Right lobe of liver (tissue), 6 donors: ENCODE measurements at regions not wholly inside any gene's neighbourhood (a gene's known extent, or its start where the extent isn't known, plus 50 kb on each side); places are given as distances from the start of the nearest gene placed in this dataset.

Source experiments
- ATAC-seq, 4 donors: fragments of 200-7000 bp; cut with Tn5 transposase; one replicate each; pipeline ENCODE4 v1.9.1; 2020; ENCODE audit warnings: mild to moderate bottlenecking in 4 of 4, moderate library complexity in 4 of 4
- DNase-seq, 3 donors: peaks; one replicate each; pipeline ENCODE4 v3.0.0-alpha.2; 2020
- H3K27ac ChIP-seq, 3 donors: fragments of 200-600 bp; one replicate each; pipeline ENCODE4 v1.8.0; 2022
- H3K27me3 ChIP-seq, 2 donors: fragments of 200-600 bp; one replicate each; pipeline ENCODE4 v1.8.0; 2022
- H3K36me3 ChIP-seq, 4 donors: fragments of 200-600 bp; sonication (generic) in 1 of 4; one replicate each; pipeline versions ENCODE4 v1.5.1 to v1.8.0; 2017 to 2022; ENCODE audit warnings: control low read depth in 1 of 4
- H3K4me1 ChIP-seq, 4 donors: fragments of 200-600 bp; sonication (generic) in 1 of 4; one replicate each; pipeline versions ENCODE4 v1.5.1 to v1.8.0; 2017 to 2022; ENCODE audit warnings: control low read depth in 1 of 4
- H3K4me3 ChIP-seq, 3 donors: fragments of 200-600 bp; one replicate each; pipeline ENCODE4 v1.8.0; 2022
- H3K9me3 ChIP-seq, 4 donors: fragments of 200-600 bp; sonication (generic) in 1 of 4; one replicate each; pipeline versions ENCODE4 v1.5.1 to v1.8.0; 2017 to 2022; ENCODE audit warnings: control low read depth in 1 of 4
- CTCF ChIP-seq, 4 donors: fragments of 200-600 bp in 3 of 4; fragments of 450-650 bp in 1 of 4; IDR thresholded peaks; one replicate each; pipeline versions ENCODE4 v1.5.1 to v1.8.0; 2016 to 2022; ENCODE audit warnings: antibody characterized with exemption in 4 of 4, mild to moderate bottlenecking in 2 of 4
- POLR2A ChIP-seq: fragments of 450-650 bp; IDR thresholded peaks from one replicate; pipeline ENCODE4 v1.6.1; 2017; ENCODE audit warnings: antibody characterized with exemption, mild to moderate bottlenecking
- WGBS: methylation state at CpG from one replicate; pipeline ENCODE4 v1.1.6; 2018; ENCODE audit warnings: low coverage, low lambda C conversion rate; ENCODE audit not compliant: insufficient coverage; ENCODE audit errors: missing lambda C conversion rate; 5-methylcytosine and 5-hydroxymethylcytosine counted together
- intact Hi-C, 2 donors: fragments of 100-400 bp; cut with DNase I; formaldehyde crosslinking; loops; one replicate each; pipeline versions ENCODE4 v1.11.2 to v1.14.1; 2022
- donor health status: DM: no; HTN: yes; CAD: no.
- donor health status: DM: no; HTN: no; CAD: no.
- donor health status: DM: no; HTN: no; CAD: no.
- donor health status: DM: no; HTN: yes; CAD: no.
- donor health status: DM: no; HTN: yes; CAD: no.

GRCh38 chr13:72562686-72563085 lies 164.7 kb downstream of the MZT1 start:
- DNase-seq, result no peak
- no peak overlapping the region for H3K4me3 ChIP-seq
- H3K9me3 ChIP-seq, result no peaks in the 10 kb centered on the region
- H3K36me3 ChIP-seq, result no peaks in the 10 kb centered on the region
- TF ChIP-seq POLR2A (no peak), CTCF (IDR thresholded peaks at IDR 0.05) (no peak)
- H3K4me1 ChIP-seq, result no peaks in the 10 kb centered on the region
- no peak for ATAC-seq
- H3K27ac ChIP-seq, result no peak overlapping the region
- H3K27me3 ChIP-seq, result no peaks in the 10 kb centered on the region
- intact Hi-C loops, result no loop called here
- WGBS, result 68% methylated on average over 2 of the region's 2 CpGs

- Histone ChIP-seq H3K27ac (no peak overlapping the region), H3K4me1 (no peaks in the 10 kb centered on the region), H3K9me3 (no peaks in the 10 kb centered on the region), H3K4me3 (no peak overlapping the region), H3K27me3 (no peaks in the 10 kb centered on the region), H3K36me3 (no peaks in the 10 kb centered on the region)
- ATAC-seq, result peak; percentile 69 to 97 (median 86)
- TF ChIP-seq CTCF (IDR thresholded peaks at IDR 0.05), result no peak
- TF ChIP-seq POLR2A, result no peak
- WGBS, result 27% methylated on average over 2 of the region's 2 CpGs
- intact Hi-C loops, result no loop called here
- peak in 1 of 3 donors; percentile 45 for DNase-seq
Observed at GRCh38 chr13:72561791-72562190, 165.6 kb downstream of the MZT1 start.

GRCh38 chr13:72559716-72560115 lies 167.7 kb downstream of the MZT1 start:
- no peak overlapping the region for H3K4me3 ChIP-seq
- DNase-seq, result no peak
- no peaks in the 10 kb centered on the region for H3K36me3 ChIP-seq
- no peak for TF ChIP-seq CTCF (IDR thresholded peaks at IDR 0.05)
- no peak for TF ChIP-seq POLR2A
- 86% methylated on average over 2 of the region's 2 CpGs for WGBS
- no peaks in the 10 kb centered on the region for H3K27me3 ChIP-seq
- H3K27ac ChIP-seq, result no peak overlapping the region
- no peak for ATAC-seq
- H3K4me1 ChIP-seq, result no peaks in the 10 kb centered on the region
- no peaks in the 10 kb centered on the region for H3K9me3 ChIP-seq
- intact Hi-C loops, result no loop called here

GRCh38 chr13:72556945-72557344 lies 170.5 kb downstream of the MZT1 start:
- Histone ChIP-seq H3K36me3 (no peaks in the 10 kb centered on the region), H3K9me3 (no peaks in the 10 kb centered on the region), H3K4me1 (no peaks in the 10 kb centered on the region), H3K27ac (no peak overlapping the region), H3K4me3 (no peak overlapping the region), H3K27me3 (no peaks in the 10 kb centered on the region)
- ATAC-seq (no peak), DNase-seq (no peak)
- WGBS, result 73% methylated on average over 1 of the region's 1 CpG
- intact Hi-C loops, result no loop called here
- TF ChIP-seq CTCF (IDR thresholded peaks at IDR 0.05) (no peak), POLR2A (no peak)

GRCh38 chr13:72555601-72556000 lies 171.8 kb downstream of the MZT1 start:
- Histone ChIP-seq H3K27ac (no peak overlapping the region), H3K4me3 (no peak overlapping the region), H3K9me3 (no peaks in the 10 kb centered on the region), H3K36me3 (no peaks in the 10 kb centered on the region), H3K27me3 (no peaks in the 10 kb centered on the region), H3K4me1 (no peaks in the 10 kb centered on the region)
- intact Hi-C loops, result no loop called here
- ATAC-seq (peak in 2 of 4 donors; percentile 62 to 70), DNase-seq (no peak)
- TF ChIP-seq CTCF (IDR thresholded peaks at IDR 0.05) (no peak), POLR2A (no peak)
- WGBS, result 77% methylated on average over 3 of the region's 3 CpGs
